ENCODE measurements at regions not wholly inside any gene's neighbourhood (a gene's known extent, or its start where the extent isn't known, plus 50 kb on each side); places are given as distances from the start of the nearest gene placed in this dataset.

DNA sequence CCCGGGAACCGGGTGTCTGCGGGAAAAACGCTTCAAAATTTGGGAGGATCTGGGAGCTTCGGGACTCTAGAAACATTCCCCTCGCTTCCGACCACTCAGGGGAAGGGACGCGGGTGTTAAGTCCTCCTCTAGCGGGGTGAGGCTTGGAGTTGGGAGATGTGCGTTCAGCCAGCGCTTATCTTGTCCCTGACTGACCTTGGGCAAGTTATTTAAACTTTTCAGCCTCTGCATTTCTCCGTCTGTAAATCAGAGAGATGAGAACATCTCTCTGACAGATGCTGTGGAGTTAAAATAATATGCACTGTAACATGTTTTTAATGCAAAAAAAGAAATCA lies 76.9 kb upstream of the ANO4 start:
- TF ChIP-seq, protein P1, sequence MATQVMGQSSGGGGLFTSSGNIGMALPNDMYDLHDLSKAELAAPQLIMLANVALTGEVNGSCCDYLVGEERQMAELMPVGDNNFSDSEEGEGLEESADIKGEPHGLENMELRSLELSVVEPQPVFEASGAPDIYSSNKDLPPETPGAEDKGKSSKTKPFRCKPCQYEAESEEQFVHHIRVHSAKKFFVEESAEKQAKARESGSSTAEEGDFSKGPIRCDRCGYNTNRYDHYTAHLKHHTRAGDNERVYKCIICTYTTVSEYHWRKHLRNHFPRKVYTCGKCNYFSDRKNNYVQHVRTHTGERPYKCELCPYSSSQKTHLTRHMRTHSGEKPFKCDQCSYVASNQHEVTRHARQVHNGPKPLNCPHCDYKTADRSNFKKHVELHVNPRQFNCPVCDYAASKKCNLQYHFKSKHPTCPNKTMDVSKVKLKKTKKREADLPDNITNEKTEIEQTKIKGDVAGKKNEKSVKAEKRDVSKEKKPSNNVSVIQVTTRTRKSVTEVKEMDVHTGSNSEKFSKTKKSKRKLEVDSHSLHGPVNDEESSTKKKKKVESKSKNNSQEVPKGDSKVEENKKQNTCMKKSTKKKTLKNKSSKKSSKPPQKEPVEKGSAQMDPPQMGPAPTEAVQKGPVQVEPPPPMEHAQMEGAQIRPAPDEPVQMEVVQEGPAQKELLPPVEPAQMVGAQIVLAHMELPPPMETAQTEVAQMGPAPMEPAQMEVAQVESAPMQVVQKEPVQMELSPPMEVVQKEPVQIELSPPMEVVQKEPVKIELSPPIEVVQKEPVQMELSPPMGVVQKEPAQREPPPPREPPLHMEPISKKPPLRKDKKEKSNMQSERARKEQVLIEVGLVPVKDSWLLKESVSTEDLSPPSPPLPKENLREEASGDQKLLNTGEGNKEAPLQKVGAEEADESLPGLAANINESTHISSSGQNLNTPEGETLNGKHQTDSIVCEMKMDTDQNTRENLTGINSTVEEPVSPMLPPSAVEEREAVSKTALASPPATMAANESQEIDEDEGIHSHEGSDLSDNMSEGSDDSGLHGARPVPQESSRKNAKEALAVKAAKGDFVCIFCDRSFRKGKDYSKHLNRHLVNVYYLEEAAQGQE (IDR thresholded peaks at IDR 0.05; ENCODE audit: insufficient read depth in 1 of 2, low read depth in 2 of 2, low read length in 1 of 2): no peak
- TF ChIP-seq, protein P2, sequence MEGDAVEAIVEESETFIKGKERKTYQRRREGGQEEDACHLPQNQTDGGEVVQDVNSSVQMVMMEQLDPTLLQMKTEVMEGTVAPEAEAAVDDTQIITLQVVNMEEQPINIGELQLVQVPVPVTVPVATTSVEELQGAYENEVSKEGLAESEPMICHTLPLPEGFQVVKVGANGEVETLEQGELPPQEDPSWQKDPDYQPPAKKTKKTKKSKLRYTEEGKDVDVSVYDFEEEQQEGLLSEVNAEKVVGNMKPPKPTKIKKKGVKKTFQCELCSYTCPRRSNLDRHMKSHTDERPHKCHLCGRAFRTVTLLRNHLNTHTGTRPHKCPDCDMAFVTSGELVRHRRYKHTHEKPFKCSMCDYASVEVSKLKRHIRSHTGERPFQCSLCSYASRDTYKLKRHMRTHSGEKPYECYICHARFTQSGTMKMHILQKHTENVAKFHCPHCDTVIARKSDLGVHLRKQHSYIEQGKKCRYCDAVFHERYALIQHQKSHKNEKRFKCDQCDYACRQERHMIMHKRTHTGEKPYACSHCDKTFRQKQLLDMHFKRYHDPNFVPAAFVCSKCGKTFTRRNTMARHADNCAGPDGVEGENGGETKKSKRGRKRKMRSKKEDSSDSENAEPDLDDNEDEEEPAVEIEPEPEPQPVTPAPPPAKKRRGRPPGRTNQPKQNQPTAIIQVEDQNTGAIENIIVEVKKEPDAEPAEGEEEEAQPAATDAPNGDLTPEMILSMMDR (IDR thresholded peaks at IDR 0.05): no peak
- no peak for TF ChIP-seq TCF7L2 (IDR thresholded peaks at IDR 0.05; ENCODE audit: low read depth, low read length)
- TF ChIP-seq SIN3A (IDR thresholded peaks at IDR 0.05; ENCODE audit: borderline replicate concordance, insufficient read depth, low read depth, low read length): no peak
